Brain microvascular endothelial cell (primary cell): ENCODE measurements at regions not wholly inside any gene's neighbourhood (a gene's known extent, or its start where the extent isn't known, plus 50 kb on each side); places are given as distances from the start of the nearest gene placed in this dataset.

Experiments used
- DNase-seq: peaks from one replicate; pipeline ENCODE4 v3.0.0-alpha.2; 2020
- H3K27ac ChIP-seq: fragments of 250-450 bp; sonication (Bioruptor Pico); 2 replicates; pipeline ENCODE4 v1.5.1; 2020; ENCODE audit warnings: mild to moderate bottlenecking, moderate library complexity
- H3K27me3 ChIP-seq: fragments of 250-450 bp; sonication (Bioruptor Pico); replicated peaks from 2 replicates; pipeline ENCODE4 v1.5.1; 2020; ENCODE audit warnings: mild to moderate bottlenecking
- H3K36me3 ChIP-seq: fragments of 250-450 bp; sonication (Bioruptor Pico); replicated peaks from 2 replicates; pipeline ENCODE4 v1.5.1; 2020; ENCODE audit warnings: mild to moderate bottlenecking
- H3K4me3 ChIP-seq: 2 replicates; pipeline ENCODE4 v1.5.1; 2011; ENCODE audit warnings: low read depth, mild to moderate bottlenecking, control low read depth, low read length, moderate library complexity
- CTCF ChIP-seq: IDR thresholded peaks from 2 replicates; pipeline ENCODE4 v1.5.1; 2011; ENCODE audit warnings: low read depth, mild to moderate bottlenecking, moderate library complexity, low read length, control low read depth, inconsistent platforms; ENCODE audit errors: missing control alignments
- in situ Hi-C: cut with HindIII; loops from 2 replicates; pipeline ENCODE4 v1.10.0; 2017; ENCODE audit warnings: low sequenced_read_pairs, low pct_ligation_motif_present

- in situ Hi-C loops = no loop called here
- no peaks in the 10 kb centered on the region for H3K36me3 ChIP-seq
- no peak for DNase-seq
- no peak for TF ChIP-seq CTCF
- no peak overlapping the region for H3K27ac ChIP-seq
- H3K27me3 ChIP-seq = no peaks in the 10 kb centered on the region
- no peak overlapping the region for H3K4me3 ChIP-seq
Measured at GRCh38 chr17:79269620-79270019, 195.0 kb downstream of the ENGASE start.

GRCh38 chr17:79263191-79263590, 188.6 kb downstream of the ENGASE start:
- in situ Hi-C loops = no loop called here
- no peaks in the 10 kb centered on the region for H3K27me3 ChIP-seq
- H3K4me3 ChIP-seq = no peak overlapping the region
- H3K36me3 ChIP-seq = no peaks in the 10 kb centered on the region
- no peak for DNase-seq
- TF ChIP-seq CTCF = no peak
- no peak overlapping the region for H3K27ac ChIP-seq

- Histone ChIP-seq H3K27me3 (no peaks in the 10 kb centered on the region), H3K27ac (no peak overlapping the region), H3K36me3 (no peaks in the 10 kb centered on the region), H3K4me3 (no peak overlapping the region)
- no peak for TF ChIP-seq CTCF
- in situ Hi-C loops = no loop called here
- no peak for DNase-seq
Measured at GRCh38 chr17:79262624-79263023, 188.0 kb downstream of the ENGASE start.

- Histone ChIP-seq H3K27me3 (no peaks in the 10 kb centered on the region), H3K36me3 (no peaks in the 10 kb centered on the region), H3K27ac (no peak overlapping the region), H3K4me3 (no peak overlapping the region)
- no peak for DNase-seq
- in situ Hi-C loops = no loop called here
- TF ChIP-seq CTCF = no peak
Measured at GRCh38 chr17:79261355-79262072, 186.9 kb downstream of the ENGASE start.

- no peaks in the 10 kb centered on the region for H3K27me3 ChIP-seq
- H3K4me3 ChIP-seq = no peak overlapping the region
- in situ Hi-C loops = no loop called here
- TF ChIP-seq CTCF = no peak
- no peaks in the 10 kb centered on the region for H3K36me3 ChIP-seq
- no peak overlapping the region for H3K27ac ChIP-seq
- no peak for DNase-seq
Measured at GRCh38 chr17:79258843-79259242, 184.2 kb downstream of the ENGASE start.

GRCh38 chr17:79258041-79258440, 183.4 kb downstream of the ENGASE start:
- in situ Hi-C loops = no loop called here
- no peak for DNase-seq
- H3K27ac ChIP-seq = no peak overlapping the region
- no peak overlapping the region for H3K4me3 ChIP-seq
- H3K36me3 ChIP-seq = no peaks in the 10 kb centered on the region
- no peaks in the 10 kb centered on the region for H3K27me3 ChIP-seq
- no peak for TF ChIP-seq CTCF
